GDM1 (cell line): ENCODE measurements at regions not wholly inside any gene's neighbourhood (a gene's known extent, or its start where the extent isn't known, plus 50 kb on each side); places are given as distances from the start of the nearest gene placed in this dataset.
"Not testable (repeated sequence)": the region's sequence is repeated elsewhere in the genome, so short reads cannot be mapped to it uniquely, and the experiment has no call there.

Experiments used
- DNase-seq: peaks from one replicate; lab custom pipeline; 2025; lab: John Stamatoyannopoulos, UW

DNA sequence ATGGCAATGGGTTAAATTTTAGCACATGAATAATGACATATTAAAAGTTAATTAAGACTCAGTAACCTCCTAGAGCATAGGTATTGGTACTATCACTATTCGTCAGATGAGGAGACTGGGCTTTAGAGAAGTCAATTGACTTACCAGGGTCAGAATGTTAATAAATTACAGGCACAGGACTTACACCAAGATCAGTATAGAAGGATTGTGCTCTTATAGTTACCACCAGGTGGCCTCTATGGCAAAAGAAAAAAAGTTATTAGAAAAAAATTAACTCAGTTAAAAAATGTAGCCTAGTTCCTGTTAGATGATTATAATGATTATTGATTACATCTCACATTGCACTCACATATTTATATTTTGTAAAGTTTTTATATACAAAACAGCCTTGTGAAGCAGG is 1163.7 kb downstream of the FAM181B start:
- no peak for DNase-seq

DNA sequence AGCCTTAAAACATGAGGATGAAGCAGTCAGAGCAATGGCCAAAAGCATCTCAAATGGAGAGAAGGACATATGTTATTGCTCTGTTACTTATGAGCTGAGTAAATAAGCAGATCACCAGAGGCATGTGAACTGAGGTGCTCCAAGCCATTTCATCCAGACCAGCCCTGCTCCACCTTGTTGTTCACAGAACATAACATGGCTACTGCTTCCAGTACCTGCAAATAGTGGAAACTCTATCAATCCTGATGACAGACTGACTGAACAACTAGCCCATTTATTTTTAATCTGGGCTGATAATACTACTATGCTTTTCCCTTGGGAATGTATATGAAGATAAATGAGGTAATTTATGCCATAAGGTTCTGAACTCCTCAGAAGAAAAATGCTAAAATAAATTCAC is 1164.7 kb downstream of the FAM181B start:
- DNase-seq, result no peak

DNA sequence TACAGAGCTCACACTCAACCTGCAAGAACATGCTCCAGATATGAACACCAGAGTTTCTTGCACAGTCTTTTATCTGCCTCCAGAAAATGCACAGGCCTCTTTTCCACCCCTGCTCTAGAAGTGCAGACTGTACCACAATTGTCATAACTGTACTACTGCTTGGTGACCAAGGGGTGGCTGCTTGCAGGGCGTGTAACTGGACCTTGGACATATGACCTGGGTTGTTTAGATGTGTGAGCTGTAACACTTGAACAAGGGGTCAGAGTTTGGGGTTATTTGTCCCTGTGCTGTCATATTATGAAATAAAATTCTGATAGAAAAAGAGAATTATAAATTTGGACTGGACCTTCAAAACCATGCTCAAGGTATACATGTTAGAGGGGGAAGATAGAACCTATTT is 1185.5 kb downstream of the FAM181B start:
- DNase-seq, result no peak

DNA sequence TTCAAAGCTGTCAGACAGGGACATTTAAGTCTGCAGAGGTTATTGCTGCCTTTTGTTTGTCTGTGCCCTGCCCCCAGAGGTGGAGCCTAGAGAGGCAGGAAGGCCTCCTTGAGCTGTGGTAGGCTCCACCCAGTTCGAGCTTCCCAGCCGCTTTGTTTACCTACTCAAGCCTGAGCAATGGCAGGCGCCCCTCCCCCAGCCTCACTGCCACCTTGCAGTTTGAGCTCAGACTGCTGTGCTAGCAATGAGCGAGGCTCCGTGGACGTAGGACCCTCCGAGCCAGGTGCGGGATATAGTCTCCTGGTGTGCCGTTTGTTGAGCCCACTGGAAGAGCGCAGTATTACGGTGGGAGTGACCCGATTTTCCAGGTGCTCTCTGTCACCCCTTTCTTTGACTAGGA is 1193.9 kb downstream of the FAM181B start:
- not testable (repeated sequence) for DNase-seq

DNA sequence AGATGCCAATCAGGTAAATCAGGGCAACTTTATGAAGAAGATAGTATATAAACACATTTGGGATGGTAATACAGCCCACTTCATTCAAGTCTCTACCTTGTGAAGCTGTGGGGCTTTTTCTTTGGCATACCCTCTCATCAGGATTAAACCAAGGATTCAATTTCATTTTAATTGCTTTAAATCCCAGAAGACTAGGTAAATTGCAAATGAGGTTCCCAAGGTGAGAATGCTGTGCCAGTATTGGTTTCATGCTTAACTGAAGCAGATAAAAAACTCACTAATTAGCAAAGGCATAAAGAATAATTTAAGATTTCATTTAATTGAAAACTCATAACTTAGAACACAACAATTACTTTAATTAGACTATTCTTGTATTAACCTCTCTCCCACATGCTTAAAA is 1218.1 kb downstream of the FAM181B start:
- no peak for DNase-seq

DNA sequence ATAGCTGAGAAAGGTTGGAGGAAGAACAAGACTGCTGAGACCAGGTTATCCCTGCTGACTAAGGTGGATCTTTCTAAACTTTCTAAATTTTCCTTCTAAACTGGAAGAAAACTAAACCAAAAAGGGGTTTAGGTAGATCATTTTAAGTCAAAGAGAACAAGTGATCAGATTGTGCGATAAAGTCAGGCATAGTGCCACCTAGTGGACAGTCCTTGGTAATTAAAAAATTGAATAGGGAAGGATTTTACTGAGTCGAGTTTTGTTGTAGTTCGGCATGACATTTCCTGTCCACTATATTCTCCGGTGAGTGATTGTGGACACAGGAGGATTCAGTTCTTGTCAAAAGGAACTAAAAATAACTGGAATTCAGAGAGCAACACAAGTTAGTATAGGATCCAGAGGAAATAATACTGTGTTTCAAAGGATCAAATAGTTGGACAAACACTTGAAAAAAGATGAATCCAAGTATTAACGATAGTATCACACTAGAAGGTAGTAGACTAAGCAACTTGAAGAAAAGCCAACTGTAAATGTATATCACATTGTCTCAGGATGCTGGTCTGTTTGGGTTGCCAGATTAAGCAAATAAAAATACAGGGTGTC is 1236.4 kb downstream of the FAM181B start:
- no peak for DNase-seq

DNA sequence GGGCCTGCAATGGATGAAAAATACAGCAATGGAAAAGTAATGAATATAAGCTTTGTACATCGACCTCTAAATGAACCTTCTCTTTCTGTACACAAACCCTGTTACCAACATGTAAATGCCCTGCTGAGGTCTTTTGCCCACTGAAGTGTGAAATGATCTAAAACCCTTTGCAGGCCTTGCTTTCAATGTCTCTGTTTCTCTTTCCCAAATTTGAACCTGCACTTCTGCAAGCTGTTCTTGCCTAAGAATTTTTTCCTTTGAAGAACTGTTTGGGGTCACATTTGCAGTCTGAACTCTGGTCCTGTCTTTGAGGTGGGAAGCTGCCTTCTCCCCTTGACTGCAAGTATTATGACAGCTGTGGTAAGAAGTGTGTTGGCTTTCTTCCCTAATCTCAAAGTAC is 1237.1 kb downstream of the FAM181B start:
- no peak for DNase-seq

DNA sequence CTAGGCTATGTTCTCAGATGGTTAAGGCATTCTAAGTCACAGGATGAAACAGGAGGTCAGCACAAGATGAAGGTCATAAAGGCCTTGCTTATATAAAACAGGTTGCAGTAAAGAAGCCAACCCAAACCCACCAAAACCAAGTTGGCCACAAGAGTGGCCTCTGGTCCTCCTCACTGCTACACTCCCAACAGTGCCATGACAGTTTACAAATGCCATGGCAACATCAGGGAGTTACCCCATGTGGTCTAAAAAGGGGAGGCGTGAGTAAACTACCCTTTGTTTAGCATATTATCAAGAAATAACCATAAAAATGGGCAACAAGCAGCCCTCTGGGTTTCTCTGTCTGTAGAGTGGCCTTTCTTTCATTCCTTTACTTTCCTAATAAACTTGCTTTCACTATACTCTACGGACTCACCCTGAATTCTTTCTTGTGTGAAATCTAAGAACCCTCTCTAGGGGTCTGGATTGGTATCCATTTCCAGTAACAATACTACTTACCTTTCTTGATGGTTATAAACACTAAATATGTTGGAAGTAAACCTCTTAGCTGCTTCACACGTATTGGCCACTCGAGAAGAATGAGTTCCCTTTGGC is 1237.9 kb downstream of the FAM181B start:
- no peak for DNase-seq

DNA sequence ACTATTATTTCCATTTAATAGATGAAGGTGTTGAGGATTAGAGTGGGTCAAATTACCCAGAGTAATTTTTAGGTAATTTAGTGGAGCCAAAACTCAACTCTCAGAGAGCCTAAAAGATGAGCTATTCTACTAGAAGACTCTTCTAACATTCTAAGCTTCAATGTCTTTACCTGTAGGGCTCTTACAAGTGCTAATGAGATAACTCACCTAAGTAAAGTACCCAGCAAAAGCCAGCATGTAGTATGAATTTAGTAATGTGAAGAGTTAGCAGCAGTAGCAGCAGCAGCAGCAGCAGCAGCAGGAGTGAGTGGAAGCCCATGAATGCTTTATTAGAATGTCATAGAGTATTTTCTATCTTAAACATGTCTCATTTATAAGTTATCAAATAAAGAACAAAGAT is 1239.2 kb downstream of the FAM181B start:
- DNase-seq, result no peak

DNA sequence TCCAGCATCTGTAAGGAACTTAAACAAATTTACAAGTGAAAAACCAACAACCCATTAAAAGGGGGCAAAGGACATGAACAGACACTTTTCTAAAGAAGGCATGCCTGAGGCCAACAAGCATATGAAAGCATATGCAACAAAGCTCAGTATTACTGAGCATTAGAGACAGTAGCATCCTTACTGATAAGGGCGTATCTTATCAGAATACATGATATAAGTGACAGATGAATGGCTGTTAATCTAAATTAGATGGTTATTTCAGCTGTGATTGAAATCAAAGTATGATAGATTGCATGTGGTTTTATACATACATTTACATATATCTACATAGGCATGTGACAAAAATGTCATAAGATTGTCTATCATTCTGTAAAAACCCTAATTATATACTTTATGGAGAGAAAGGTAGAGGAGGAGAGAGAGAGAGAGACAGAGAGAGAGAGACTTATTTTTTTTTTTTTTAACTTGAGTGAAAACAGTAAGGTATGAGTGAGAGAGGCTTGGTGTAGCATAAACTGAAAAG is 1240.7 kb downstream of the FAM181B start:
- no peak for DNase-seq

DNA sequence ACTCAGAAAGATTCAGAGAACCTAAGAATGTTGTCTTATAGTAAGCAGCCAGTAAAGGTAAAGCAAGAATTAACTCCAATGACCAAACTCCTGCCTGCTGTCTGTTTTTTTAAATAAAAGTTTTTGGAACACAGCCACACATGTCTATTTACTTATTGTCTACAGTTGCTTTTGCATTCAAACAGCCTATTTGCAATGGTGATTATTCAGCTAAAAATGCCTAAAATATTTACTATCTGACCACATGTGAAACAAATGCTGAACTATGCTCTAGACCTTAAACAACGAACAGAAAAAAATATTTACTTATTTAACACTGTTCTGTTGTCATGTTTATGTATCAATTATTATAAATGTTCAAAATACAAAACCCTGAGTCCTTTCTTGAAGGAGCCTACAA is 1246.6 kb downstream of the FAM181B start:
- no peak for DNase-seq

DNA sequence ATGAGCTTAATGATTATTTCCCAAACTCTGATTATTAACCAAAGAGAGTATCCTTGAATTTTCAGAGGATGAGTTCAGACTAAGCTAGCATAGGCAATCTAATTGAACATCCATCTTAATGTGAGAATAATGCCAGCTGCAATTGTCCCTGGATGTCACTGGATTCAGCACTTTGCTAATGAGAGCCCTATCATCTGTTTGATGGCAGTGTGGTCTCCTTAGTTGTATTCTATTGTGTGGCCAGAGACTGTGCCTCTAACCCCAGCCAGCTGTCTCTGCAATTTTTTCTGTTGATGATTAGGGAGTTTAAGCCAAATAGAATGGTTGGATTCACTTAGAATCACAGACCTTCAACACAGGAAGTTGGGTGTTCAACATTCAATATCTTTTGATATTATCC is 1249.5 kb downstream of the FAM181B start:
- no peak for DNase-seq

DNA sequence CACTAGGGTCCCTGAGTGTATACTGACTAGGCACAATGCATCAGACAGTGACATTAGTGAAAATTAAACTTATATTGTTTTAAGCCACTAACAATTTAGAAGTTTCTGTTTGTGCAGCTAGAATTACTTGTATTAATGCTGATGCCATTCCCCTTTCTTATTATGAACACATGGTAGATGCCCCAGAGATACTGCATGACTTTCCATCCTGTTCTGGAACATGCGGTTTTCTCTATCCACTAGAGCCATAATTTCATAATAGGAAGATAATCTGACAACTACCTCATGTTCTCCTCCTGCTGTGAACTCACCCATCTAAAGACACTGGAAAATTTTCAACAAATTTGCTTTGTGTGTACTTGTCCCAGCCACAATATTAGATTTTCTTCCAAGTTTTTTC is 1256.4 kb downstream of the FAM181B start:
- DNase-seq, result no peak

DNA sequence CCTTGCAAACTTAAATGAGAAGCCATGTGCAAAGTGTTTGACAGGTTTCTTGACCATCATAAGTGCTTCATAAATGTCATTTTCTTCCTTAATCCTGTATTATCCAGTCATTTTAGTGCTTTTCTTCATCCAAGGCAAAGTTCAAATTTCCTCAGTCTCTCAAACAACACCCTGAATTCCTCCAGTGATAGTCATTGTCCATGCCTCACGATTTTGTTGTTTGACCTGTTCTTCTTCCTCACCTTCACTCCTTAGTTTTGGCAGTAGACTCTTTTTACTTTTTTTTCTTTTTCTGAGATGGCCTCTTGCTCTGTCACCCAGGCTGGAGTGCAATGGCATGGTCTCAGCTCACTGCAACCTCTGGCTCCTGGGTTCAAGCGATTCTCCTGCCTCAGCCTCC is 1257.3 kb downstream of the FAM181B start:
- DNase-seq, result no peak

DNA sequence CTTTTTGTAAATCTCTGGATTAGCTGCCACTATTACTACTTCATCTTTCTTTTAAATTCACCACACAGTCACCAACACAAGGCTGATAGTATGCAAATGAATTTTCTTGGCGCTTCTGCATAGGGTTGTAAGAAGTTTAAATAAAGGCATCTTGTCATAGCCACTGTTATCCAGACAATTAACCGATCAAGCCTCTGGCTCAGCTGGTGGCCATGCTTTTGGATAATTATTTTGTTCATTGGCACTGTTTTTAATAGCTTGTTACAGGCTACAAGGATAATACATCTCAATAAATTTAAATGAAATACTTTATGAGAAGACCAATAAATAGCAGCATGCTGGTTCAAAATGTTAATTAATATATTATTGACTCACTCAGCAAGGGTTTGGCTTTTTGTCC is 1261.0 kb downstream of the FAM181B start:
- DNase-seq, result no peak

DNA sequence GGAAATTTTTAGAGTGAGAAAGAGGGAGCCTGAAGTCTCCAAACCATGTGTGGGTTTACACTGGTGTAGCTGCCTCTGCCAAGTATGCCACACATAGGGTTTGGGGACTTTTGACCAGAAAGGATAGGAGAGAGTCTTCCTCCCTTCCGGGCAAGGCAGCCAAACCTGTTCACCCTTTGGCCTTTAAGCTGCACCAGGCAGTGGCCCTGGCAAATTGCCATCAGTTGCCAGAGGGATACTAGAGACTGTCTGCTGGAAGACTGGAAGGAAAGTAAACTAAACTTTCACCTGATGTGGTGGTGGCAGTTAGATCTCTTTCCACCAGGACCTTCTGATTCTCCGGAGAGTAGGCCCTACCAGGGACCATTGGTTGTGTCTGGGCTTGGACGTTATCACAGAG is 1263.2 kb downstream of the FAM181B start:
- DNase-seq, result no peak

DNA sequence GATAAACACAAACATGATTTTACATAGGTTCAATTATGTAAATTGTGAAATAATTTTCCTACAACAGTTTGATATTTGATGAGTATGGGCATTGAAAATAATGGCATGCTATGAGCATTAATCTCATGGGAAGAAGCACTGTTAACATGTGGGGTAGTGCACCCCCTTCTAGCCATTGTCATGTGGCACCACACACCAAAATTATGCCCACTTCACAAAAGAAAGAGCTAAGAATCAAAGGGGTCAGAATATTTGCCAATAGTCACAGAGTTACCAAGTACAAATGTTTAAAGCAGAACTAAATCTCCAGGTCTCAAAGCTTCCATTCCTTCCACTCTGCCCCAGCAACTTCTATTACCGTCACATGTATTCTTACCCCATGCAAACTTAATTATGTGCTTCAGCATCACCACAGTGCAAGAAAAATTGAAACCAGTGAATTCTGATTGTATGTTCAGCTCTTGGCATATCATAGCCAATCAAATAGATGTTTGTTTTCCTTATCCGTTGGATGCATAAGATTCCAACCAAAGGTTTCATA is 1273.8 kb downstream of the FAM181B start:
- no peak for DNase-seq

DNA sequence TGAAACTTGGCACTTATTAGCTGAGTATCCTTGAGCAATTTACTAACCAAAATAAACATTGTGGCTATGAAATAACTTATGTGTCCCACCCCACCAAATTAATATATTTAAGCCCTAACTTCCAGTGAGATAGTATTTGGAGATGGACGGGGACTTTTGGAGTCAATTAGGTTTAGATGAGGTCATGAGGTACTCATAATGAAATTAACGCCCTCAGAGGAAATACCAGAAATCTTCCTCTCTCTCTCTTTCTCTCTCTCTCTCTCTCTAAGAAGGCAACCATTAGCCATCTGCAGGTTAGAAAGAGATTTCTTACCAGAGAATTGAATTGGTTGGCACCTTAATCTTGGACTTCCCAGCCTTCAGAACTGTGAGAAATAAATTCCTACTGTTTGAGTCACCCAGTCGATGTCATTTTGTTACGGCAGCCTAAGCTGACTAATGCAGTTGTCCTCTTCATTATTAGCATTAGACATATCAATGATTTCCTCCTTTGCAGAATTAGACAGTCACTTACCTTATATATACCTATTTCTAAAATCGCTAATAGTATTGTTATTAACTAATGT is 1284.0 kb downstream of the FAM181B start:
- no peak for DNase-seq

DNA sequence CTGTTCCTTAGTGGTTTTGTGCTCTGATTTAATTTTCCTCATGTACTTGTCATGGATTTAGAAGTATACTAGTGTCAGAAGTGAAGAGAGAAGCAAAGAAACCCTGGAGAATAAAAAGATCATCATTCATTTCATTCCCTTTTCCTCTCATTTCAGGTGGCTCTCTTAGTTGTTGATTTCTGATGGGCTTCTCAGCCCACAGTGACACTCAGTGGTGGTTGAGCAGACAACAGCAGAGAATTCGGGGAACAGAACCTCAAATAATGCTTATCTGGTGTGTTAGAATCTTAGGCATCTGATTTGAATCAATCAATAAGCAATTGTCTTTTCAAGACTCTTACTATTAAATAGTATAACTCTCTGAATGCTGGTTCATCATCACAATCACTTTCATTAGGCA is 1289.4 kb downstream of the FAM181B start:
- DNase-seq, result no peak

DNA sequence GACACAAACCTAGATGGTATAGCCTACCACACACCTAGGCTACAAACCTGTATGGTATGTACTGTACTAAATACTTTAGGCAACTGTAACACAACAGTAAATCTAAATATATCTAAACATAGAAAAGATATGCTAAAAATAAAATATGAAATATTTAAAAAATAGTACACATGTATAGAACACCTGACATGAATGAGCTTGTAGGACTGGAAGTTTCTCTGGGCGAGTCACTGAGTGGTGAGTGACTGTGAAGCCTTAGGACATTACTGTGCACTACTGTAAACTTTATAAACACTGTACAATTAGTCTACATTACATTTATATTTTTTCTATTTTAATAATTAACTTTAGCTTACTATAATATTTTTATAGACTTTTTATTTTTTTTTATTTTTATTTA is 1301.3 kb downstream of the FAM181B start:
- DNase-seq, result no peak

DNA sequence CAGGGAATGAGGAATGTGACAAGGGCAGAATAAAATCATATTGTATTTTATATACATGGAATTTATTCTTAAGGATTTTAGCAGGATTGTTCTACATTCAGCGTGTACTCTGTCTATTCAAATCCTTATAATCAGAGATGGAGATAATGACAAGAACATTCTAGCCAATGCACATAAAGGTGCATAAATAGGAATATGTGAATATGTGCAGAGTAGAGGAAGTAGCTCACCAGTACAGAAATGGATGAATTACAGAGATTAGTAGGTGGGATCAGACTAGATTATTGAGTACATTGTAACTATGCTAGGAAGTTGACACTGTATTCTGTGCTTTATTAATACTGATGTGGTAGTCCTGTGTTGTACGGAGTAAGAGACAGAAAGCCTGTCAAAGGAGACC is 1308.8 kb downstream of the FAM181B start:
- DNase-seq, result no peak

DNA sequence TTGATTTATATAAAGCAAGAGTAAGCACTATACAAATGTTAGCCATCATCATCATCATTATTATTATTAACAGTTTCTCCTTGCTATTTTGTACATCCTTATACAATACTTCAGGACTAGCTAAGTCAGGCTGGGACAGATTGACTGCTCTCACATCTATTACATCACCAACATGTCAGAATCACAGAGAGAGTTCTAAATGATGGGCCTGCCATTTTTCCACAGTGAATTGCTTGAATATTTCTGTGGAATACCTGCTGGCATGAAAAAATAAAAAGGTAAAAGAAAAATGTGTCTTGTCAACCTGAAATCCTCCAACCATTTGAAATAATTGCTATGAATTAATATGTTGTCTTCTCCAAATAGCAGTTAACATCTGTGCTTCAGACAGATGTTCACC is 1311.3 kb downstream of the FAM181B start:
- no peak for DNase-seq

DNA sequence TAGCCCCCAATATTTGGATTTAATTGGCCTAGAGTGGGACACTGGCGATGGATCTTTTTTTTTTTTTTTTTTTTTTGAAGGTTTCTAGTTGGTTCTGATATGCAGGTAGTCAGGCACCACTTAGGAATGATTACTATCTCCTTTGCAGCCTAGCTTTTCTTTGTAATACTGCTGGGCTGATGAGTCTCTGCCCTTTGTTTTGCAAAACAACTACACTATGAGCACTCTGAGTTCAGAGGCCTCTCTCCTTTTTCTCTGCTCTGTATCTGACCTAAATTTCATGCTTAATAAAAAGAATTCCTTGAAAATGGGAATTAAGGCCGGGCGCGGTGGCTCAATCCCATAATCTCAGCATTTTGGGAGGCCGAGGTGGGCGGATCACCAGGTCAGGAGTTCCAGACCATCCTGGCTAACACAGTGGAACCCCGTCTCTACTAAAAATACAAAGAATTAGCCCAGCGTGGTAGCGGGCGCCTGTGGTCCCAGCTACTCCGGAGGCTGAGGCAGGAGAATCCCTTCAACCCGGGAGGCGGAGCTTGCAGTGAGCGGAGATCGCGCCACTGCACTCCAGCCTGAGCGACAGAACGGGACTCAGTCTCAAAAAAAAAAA is 1312.3 kb downstream of the FAM181B start:
- DNase-seq, result no peak
